ENCODE measurements at regions not wholly inside any gene's neighbourhood (a gene's known extent, or its start where the extent isn't known, plus 50 kb on each side); places are given as distances from the start of the nearest gene placed in this dataset.

DNA sequence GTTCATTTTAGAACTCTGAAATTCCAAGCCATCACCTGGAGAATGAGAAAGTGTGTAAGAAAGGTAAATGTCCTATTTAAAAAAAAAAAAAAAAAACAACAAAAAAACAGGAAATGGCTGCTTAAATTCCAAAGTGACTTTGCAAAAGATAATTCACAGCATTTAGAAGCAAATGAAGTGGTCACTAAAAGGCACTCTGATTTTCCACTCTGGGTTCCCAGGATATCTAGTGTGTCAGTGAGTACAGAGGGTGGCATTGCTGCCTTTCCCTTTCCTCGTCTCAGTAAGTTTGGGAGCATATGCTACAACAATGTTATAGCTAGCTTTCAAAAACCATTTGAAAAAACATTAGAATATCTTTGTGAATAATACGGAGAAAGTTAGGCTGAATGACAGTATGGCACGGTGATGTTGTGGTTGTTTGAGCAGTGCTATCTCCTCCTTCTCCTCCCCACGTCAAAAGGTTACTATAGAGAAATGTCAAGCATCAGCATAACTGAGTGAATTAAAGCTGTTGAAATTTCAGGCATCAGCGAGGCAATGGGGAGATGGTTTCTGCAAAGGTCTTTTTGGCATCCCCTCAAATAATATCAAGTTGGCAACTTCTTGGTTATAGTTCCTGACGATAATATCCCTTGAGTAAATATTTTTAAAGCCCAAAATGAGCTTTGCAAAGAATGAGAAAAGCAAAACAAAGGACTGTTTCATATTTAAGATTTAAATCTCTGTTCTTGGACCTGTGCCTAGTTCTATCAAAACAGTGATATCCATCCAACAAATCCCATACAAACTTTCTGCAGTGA is 164.5 kb upstream of the E2F7 start:
- DNase-seq, result no peak
- H3K4me1 ChIP-seq, result peaks cover 2 to 3% of the 10 kb centered on the region in 2 donors
- intact Hi-C loops (cut with DNase I), result no loop called here
- no peaks in the 10 kb centered on the region for H3K36me3 ChIP-seq
- no peaks in the 10 kb centered on the region for H3K9me3 ChIP-seq
- no peak overlapping the region for H3K27ac ChIP-seq
- WGBS, 2 donors, result 19% methylated on average over 6 of the region's 6 CpGs
- TF ChIP-seq POLR2A (IDR thresholded peaks at IDR 0.05) (no peak), CTCF (IDR thresholded peaks at IDR 0.05) (no peak)
- H3K27me3 ChIP-seq, result no peaks in the 10 kb centered on the region
- no peak overlapping the region for H3K4me3 ChIP-seq (replicated peaks in 1 of 3)

- intact Hi-C loops (cut with DNase I), result no loop called here
- Histone ChIP-seq H3K27ac (no peak overlapping the region), H3K4me3 (replicated peaks in 1 of 3) (no peak overlapping the region), H3K9me3 (no peaks in the 10 kb centered on the region), H3K4me1 (peaks cover 2 to 3% of the 10 kb centered on the region in 2 donors), H3K36me3 (no peaks in the 10 kb centered on the region), H3K27me3 (no peaks in the 10 kb centered on the region)
- DNase-seq, result no peak
- TF ChIP-seq CTCF (IDR thresholded peaks at IDR 0.05), result no peak
- 58 to 70% methylated on average over 1 of the region's 1 CpG for WGBS, 2 donors
Measured at GRCh38 chr12:77228376-77228775, 163.0 kb upstream of the E2F7 start.

GRCh38 chr12:77226368-77226767 is 161.0 kb upstream of the E2F7 start:
- Histone ChIP-seq H3K9me3 (no peaks in the 10 kb centered on the region), H3K4me3 (replicated peaks in 1 of 3) (no peak overlapping the region), H3K4me1 (peaks cover 2 to 3% of the 10 kb centered on the region in 2 donors), H3K27ac (no peak overlapping the region), H3K27me3 (no peaks in the 10 kb centered on the region), H3K36me3 (no peaks in the 10 kb centered on the region)
- TF ChIP-seq POLR2A (IDR thresholded peaks at IDR 0.05), result no peak
- TF ChIP-seq CTCF (IDR thresholded peaks at IDR 0.05), result no peak
- intact Hi-C loops (cut with DNase I), result no loop called here
- WGBS, 2 donors, result 93 to 100% methylated on average over 1 of the region's 1 CpG
- DNase-seq, result no peak

DNA sequence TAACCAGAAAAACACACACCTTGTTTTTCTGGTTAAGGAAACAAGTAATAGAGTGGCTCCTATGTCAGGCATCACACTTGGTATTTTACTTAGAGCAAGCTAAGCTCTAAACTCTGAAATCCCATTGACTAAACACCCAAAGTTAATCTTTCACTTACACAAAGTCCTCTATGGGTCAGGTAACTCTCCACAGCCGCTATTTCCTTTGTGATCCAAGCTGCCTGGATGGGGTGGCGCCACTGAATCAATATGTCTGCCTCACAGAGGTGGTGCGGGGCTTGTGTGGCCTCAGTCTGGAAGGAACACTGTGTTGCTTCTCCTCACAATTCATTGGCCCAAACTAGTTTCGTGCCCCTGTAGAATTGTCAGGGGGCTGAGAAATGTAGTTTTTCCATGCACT is 160.0 kb upstream of the E2F7 start:
- Histone ChIP-seq H3K4me1 (peaks cover 0 to 2% of the 10 kb centered on the region in 2 donors), H3K9me3 (no peaks in the 10 kb centered on the region), H3K4me3 (replicated peaks in 1 of 3) (no peak overlapping the region), H3K36me3 (no peaks in the 10 kb centered on the region), H3K27me3 (no peaks in the 10 kb centered on the region), H3K27ac (no peak overlapping the region)
- no peak for DNase-seq
- TF ChIP-seq POLR2A (IDR thresholded peaks at IDR 0.05) (no peak), CTCF (IDR thresholded peaks at IDR 0.05) (no peak)
- 84 to 86% methylated on average over 4 of the region's 4 CpGs for WGBS, 2 donors
- intact Hi-C loops (cut with DNase I), result no loop called here

DNA sequence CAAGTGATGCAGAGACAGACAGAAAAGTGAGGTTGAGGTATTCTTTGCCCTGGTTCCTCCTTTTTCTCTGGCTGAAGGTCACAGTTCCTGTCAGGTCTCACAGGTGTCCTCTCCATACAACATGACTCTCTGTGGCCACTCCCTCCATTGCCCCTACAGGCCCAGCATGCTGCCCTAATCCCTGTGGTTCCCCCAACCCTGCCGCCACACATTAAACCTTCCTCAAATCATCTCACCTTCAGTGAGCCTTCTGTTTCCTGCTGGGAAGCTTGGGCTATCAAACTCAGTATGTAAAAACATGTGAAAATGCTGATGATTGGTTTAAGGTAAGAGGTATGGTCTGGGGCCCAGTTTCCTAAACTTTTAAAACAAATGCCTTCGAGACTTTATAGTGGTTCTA is 159.0 kb upstream of the E2F7 start:
- no peak for DNase-seq
- 73 to 81% methylated on average over 2 of the region's 2 CpGs for WGBS, 2 donors
- intact Hi-C loops (cut with DNase I), result no loop called here
- Histone ChIP-seq H3K4me3 (replicated peaks in 1 of 3) (no peak overlapping the region), H3K9me3 (no peaks in the 10 kb centered on the region), H3K27me3 (no peaks in the 10 kb centered on the region), H3K4me1 (no peaks in the 10 kb centered on the region), H3K36me3 (no peaks in the 10 kb centered on the region), H3K27ac (no peak overlapping the region)
- TF ChIP-seq CTCF (IDR thresholded peaks at IDR 0.05) (no peak), POLR2A (IDR thresholded peaks at IDR 0.05) (no peak)

Data from thyroid gland (tissue), 4 donors.